ENCODE measurements at regions not wholly inside any gene's neighbourhood (a gene's known extent, or its start where the extent isn't known, plus 50 kb on each side); places are given as distances from the start of the nearest gene placed in this dataset.

- H3K4me3 ChIP-seq (ENCODE audit: low read depth, low read length) = no peak overlapping the region
- TF ChIP-seq CTCF (IDR thresholded peaks at IDR 0.05; ENCODE audit: insufficient read depth, low read depth, low read length, missing control alignments) = no peak
- no peak for DNase-seq (ENCODE audit: low read depth)
These were observed 214.1 kb upstream of the ADCY2 start for GRCh38 chr5:7181841-7182240.

- no peak for DNase-seq (ENCODE audit: low read depth)
- TF ChIP-seq CTCF (IDR thresholded peaks at IDR 0.05; ENCODE audit: insufficient read depth, low read depth, low read length, missing control alignments) = no peak
- no peak overlapping the region for H3K4me3 ChIP-seq (ENCODE audit: low read depth, low read length)
These were observed 210.2 kb upstream of the ADCY2 start for GRCh38 chr5:7185742-7186141.

GRCh38 chr5:7186818-7187217 lies 209.1 kb upstream of the ADCY2 start:
- H3K4me3 ChIP-seq (ENCODE audit: low read depth, low read length) = no peak overlapping the region
- DNase-seq (ENCODE audit: low read depth) = no peak
- TF ChIP-seq CTCF (IDR thresholded peaks at IDR 0.05; ENCODE audit: insufficient read depth, low read depth, low read length, missing control alignments) = no peak

DNA sequence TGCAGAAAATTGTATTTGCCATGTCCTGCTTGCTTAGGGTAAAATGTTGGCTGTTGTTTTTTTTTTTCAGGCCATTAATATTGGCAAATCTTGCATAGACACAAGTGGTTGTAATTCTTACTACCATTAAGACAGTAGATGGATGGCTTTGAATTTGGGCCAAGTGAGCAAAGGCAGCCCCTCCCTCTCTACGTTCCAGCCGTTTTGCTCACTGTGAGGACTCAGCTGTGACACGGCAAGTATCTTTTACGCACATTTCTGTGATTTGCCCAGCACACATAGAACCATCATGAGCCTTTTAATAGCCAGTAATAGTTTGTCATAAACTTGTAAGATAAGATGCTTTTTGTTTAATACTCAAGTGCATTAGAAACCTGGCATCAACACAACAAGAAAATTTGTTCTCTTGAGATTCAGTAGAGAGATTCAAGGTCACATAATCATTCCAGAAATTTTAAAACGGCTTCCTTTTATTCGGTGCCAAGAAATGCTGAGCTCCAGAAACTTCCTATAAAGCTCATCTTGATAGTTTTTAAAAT lies 205.2 kb upstream of the ADCY2 start:
- no peak for TF ChIP-seq CTCF (IDR thresholded peaks at IDR 0.05; ENCODE audit: insufficient read depth, low read depth, low read length, missing control alignments)
- no peak for DNase-seq (ENCODE audit: low read depth)
- no peak overlapping the region for H3K4me3 ChIP-seq (ENCODE audit: low read depth, low read length)

GRCh38 chr5:7192016-7192415 lies 203.9 kb upstream of the ADCY2 start:
- TF ChIP-seq CTCF (IDR thresholded peaks at IDR 0.05; ENCODE audit: insufficient read depth, low read depth, low read length, missing control alignments) = no peak
- DNase-seq (ENCODE audit: low read depth) = no peak
- H3K4me3 ChIP-seq (ENCODE audit: low read depth, low read length) = no peak overlapping the region

GRCh38 chr5:7202846-7203245 lies 193.1 kb upstream of the ADCY2 start:
- no peak for DNase-seq (ENCODE audit: low read depth)
- no peak overlapping the region for H3K4me3 ChIP-seq (ENCODE audit: low read depth, low read length)
- TF ChIP-seq CTCF (IDR thresholded peaks at IDR 0.05; ENCODE audit: insufficient read depth, low read depth, low read length, missing control alignments) = no peak

DNA sequence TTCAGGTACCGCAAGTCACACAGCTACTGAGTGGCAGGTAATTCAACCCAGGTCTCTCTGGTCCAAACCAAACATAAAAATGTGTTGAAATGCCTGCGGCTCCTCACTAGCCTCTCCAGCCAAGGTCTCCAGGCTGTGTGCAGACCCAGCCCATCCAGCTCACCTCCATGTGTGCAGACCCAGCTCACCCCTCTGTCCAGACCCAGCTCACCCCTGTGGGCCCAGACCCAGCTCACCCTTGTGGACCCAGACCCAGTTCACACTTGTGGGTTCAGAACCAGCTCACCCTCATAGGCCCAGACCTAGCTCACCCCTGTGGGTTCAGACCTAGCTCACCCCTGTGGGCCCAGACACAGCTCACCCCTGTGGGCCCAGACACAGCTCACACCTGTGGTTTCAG lies 188.0 kb upstream of the ADCY2 start:
- DNase-seq (ENCODE audit: low read depth) = no peak
- no peak for TF ChIP-seq CTCF (IDR thresholded peaks at IDR 0.05; ENCODE audit: insufficient read depth, low read depth, low read length, missing control alignments)
- no peak overlapping the region for H3K4me3 ChIP-seq (ENCODE audit: low read depth, low read length)

Data from GM12865 (cell line).